DND-41 (cell line): ENCODE measurements at regions not wholly inside any gene's neighbourhood (a gene's known extent, or its start where the extent isn't known, plus 50 kb on each side); places are given as distances from the start of the nearest gene placed in this dataset.

Experiments
- EZH2 ChIP-seq: IDR thresholded peaks from 3 replicates; pipeline ENCODE4 v1.6.1; 2012; ENCODE audit warnings: borderline replicate concordance, low read depth, mild to moderate bottlenecking, moderate library complexity, low read length, inconsistent platforms; ENCODE audit not compliant: severe bottlenecking
- TF ChIP-seq, protein P1 (sequence below): IDR thresholded peaks from 2 replicates; pipeline ENCODE4 v1.5.1; 2012; ENCODE audit warnings: borderline replicate concordance, low read length, moderate library complexity, mild to moderate bottlenecking; ENCODE audit not compliant: poor library complexity, severe bottlenecking; ENCODE audit errors: extremely low read depth

DNA sequence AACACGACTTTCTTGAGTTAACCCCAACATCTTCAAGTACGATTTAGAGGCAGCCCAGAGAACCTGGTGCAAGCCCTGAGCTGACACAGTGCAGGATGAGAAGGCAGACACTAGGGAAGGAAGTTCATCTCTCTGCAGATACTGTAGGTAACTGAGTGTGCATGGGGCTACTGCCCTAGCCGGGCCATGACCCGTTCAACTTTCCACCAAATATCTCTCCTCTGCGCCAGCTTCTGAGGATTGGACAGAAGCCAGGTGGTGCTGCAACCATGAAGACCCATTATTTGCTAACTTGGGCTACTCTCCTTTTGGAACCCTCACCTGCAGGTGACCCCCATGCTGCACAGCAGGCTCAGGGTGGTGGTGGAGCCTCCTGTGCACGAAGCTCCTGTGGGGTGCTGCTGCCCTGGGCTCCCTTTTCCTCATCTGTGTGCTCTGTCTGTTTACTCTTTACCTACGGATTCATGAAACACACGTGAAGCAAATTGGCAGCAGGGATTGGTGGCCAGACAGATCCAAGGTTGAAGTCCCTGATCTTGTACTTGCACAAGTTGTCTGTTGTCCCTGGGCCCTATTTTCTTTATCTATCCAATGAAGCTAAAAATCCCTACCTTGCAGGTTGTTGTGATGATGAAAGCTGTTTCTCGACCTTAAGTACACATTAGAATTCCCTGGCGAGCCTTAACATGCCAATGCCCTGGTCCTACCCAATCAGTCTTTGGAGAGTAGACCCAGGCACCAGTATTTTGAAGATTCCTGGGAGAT lies 227.8 kb downstream of the LACC1 start:
- TF ChIP-seq, protein P1, sequence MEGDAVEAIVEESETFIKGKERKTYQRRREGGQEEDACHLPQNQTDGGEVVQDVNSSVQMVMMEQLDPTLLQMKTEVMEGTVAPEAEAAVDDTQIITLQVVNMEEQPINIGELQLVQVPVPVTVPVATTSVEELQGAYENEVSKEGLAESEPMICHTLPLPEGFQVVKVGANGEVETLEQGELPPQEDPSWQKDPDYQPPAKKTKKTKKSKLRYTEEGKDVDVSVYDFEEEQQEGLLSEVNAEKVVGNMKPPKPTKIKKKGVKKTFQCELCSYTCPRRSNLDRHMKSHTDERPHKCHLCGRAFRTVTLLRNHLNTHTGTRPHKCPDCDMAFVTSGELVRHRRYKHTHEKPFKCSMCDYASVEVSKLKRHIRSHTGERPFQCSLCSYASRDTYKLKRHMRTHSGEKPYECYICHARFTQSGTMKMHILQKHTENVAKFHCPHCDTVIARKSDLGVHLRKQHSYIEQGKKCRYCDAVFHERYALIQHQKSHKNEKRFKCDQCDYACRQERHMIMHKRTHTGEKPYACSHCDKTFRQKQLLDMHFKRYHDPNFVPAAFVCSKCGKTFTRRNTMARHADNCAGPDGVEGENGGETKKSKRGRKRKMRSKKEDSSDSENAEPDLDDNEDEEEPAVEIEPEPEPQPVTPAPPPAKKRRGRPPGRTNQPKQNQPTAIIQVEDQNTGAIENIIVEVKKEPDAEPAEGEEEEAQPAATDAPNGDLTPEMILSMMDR: no peak
- TF ChIP-seq EZH2: no peak
